Gastroesophageal sphincter (tissue), 3 donors: ENCODE measurements at regions not wholly inside any gene's neighbourhood (a gene's known extent, or its start where the extent isn't known, plus 50 kb on each side); places are given as distances from the start of the nearest gene placed in this dataset.
"Not testable (repeated sequence)": the region's sequence is repeated elsewhere in the genome, so short reads cannot be mapped to it uniquely, and the experiment has no call there.

Source experiments
- CTCF ChIP-seq, 4 experiments: fragments of 200-600 bp in 2 of 4; fragments of 450-650 bp in 2 of 4; sonication (generic) in 1 of 4; IDR thresholded peaks; one replicate each; pipeline ENCODE4 v1.5.1; 2017 to 2019; ENCODE audit warnings: antibody characterized with exemption in 4 of 4, mild to moderate bottlenecking in 2 of 4, moderate library complexity in 2 of 4
- POLR2A ChIP-seq, 2 donors: fragments of 450-650 bp; IDR thresholded peaks; one replicate each; pipeline ENCODE4 v1.6.1; 2017; ENCODE audit warnings: antibody characterized with exemption in 2 of 2, mild to moderate bottlenecking in 2 of 2, moderate library complexity in 1 of 2

GRCh38 chr13:54130931-54131330 lies 1102.3 kb downstream of the OLFM4 start:
- TF ChIP-seq CTCF, POLR2A (IDR thresholded peaks at IDR 0.05): not testable (repeated sequence)
